ENCODE measurements at regions not wholly inside any gene's neighbourhood (a gene's known extent, or its start where the extent isn't known, plus 50 kb on each side); places are given as distances from the start of the nearest gene placed in this dataset.

- DNase-seq: no peak
Measured at GRCh38 chr1:188237573-188238348, 1409.0 kb downstream of the PLA2G4A start.

GRCh38 chr1:188240772-188241406, 1412.1 kb downstream of the PLA2G4A start:
- peak; percentile 77 to 87 for DNase-seq

DNA sequence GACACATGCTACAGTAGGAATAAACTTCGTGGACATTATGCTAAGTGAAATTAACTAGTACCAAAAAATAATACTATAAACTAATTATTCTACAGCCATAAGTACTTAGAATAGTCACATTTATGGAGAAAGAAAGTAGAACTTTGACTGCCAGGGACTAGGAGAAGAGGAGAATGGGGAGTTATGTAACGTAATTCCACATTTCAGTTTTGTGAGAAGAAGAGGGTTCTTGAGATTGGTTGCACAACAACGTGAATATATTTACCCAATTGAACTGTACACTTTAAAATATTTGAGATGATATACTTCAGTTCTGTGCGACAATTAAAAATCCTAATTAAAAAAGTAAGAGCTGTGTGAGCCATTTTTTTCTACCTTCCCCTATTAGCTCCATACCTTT, 1412.9 kb downstream of the PLA2G4A start:
- no peak for DNase-seq

- DNase-seq: no peak
Measured at GRCh38 chr1:188243456-188243855, 1414.7 kb downstream of the PLA2G4A start.

DNA sequence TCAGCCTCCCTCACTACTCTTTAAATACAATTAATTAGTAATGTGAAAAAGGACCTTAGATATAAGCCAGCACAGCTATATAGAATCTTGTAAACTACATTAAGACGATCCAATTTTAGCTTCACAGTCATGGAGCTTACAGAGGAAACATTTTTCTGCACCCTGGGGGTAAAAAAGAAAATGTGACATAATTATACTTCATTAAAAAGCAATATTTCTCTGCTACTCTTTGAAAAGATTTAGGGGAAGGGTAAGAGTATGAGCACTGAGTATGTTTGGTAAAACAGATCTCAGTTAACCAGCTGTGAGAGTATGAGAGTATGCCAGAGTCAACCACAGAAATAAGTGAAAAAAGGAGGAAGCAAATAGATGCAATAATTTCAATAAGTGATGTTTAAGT, 1415.9 kb downstream of the PLA2G4A start:
- peak in 1 of 2 experiments; percentile 12 for DNase-seq

- DNase-seq: peak in 1 of 2 experiments; percentile 3
Measured at GRCh38 chr1:188247255-188247654, 1418.5 kb downstream of the PLA2G4A start.

DNA sequence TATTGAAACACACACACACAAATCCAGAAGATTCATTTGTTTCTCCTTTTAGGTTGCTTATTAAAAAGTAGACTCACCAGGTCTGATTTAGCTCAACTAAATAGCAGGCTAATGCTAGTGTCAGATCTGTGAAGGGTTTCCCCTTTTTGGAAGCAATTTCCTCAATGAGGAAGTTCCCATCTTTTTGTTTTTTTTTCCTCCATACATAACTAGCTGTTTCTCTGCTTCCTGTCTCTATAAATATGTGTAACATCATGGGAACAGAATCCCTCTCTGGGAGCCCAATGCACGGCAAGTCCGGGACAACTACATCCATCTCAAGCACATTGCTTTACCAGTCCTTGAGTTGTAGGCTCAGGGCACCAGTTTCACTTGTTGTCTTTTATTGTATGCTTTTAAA, 1421.1 kb downstream of the PLA2G4A start:
- peak; percentile 65 to 67 for DNase-seq

DNA sequence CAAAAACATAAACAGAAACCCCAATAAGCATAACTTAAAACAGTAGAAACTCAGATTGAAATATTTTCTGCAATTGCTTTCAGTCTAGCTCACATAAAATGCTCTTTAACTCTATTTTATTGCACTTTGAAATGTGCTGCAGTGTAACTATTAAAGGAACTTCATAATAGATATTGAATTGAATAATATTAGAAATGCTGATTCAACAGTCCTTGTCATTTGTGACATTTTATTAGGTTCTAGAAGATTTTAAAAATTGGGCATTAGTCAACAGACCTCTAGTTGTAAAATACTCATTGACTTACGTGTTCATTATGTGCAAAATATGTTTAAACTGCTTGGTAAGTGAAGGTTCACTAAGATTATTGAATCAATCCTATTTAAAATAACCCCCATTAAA, 1422.3 kb downstream of the PLA2G4A start:
- DNase-seq: no peak

GRCh38 chr1:188261849-188262248, 1433.1 kb downstream of the PLA2G4A start:
- no peak for DNase-seq

DNA sequence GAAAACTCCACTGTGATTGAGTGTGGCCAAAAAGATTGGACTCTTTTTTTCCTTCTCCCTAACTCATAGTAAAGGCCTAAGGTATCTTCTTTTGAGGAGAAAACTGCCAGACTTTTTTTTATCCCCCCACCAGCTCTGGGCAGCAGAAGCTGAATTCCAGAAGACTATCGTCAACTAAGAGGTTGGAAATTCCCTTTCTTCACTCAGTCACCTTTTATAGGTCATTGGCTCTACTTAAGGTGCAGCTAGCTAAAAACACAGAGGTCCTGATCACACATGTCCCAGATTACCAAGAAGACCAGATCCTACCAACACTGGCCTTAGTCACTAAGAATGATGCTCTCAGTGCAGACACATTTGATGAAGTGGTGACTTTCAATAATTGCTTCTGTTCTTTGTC, 1441.2 kb downstream of the PLA2G4A start:
- no peak for DNase-seq

- no peak for DNase-seq
Measured at GRCh38 chr1:188270497-188270896, 1441.7 kb downstream of the PLA2G4A start.

- no peak for DNase-seq
Measured at GRCh38 chr1:188277771-188278170, 1449.0 kb downstream of the PLA2G4A start.

DNA sequence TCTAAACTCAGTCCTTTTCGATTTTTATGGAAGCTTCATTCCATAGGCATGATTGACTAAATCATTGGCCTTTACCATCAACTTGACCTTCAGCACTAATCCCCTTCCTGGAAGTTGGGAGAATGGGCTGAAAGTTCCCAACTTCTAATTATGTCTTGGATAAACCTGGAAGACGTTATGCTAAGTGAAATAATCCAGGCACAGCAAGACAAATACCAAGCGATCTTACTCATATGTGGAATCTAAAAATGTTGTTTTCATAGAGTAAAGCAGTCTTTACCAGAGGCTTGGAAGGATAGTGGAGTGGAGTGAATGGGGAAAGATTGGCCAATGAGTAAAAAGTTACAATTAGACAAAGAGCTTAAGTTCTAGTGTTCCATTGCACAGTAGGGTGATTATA, 1453.2 kb downstream of the PLA2G4A start:
- no peak for DNase-seq

DNA sequence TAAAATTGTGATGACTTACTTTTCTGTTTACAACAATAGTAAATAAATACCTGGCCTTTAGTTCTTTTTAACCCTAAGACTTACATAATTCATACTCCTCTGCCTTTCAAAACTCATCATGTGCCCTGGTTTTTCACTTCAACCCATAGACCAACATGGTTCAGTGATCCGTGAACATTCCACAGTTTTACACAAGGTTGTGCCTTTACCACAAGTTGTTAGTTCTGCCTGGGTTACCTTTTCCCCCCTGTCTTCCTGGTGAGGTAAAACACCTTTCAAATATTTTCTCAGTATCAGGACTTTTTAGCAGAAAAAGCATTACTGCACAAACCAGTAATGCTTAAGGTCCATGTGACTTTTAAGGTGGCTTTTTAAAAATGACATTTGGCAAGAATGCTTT, 1466.4 kb downstream of the PLA2G4A start:
- DNase-seq: no peak

- no peak for DNase-seq
Measured at GRCh38 chr1:188302746-188303145, 1474.0 kb downstream of the PLA2G4A start.

GRCh38 chr1:188314557-188315137, 1485.9 kb downstream of the PLA2G4A start:
- no peak for DNase-seq

DNA sequence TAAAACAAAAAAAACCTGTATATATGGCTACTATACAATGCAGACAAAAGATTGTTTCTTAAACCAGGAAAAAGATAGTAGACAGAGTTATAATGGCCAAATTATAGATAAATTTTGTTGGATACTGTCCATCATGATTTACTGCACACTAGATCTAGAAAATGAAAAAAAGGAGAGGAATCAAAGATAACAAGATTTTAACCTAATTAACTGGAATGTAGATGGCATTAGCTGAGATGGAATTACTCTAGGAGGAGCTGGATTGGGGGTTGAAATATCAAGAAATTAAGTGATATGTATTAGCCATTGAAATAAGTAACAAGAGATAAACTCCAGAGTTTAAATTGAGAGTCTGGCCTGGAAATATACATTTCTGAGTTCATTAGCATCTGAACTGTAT, 1489.1 kb downstream of the PLA2G4A start:
- DNase-seq: no peak

DNA sequence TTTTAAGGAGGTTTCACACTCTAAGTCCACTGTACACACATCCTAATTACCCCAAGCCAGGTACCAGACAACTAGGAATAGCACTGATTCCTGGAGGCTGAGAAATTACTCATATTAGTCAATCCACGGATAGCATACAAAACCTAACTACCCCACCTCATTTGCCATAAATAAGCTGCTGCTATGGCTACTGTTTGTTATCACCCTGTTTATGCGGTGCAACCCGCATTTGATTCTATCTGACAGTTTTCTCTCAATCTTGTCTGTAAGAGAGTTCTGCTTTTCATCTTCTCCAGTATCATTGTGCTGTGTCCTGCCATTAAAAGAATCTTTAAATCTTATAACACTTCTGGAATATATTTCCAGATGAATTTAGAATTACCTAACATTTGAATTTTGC, 1496.5 kb downstream of the PLA2G4A start:
- DNase-seq: no peak

DNA sequence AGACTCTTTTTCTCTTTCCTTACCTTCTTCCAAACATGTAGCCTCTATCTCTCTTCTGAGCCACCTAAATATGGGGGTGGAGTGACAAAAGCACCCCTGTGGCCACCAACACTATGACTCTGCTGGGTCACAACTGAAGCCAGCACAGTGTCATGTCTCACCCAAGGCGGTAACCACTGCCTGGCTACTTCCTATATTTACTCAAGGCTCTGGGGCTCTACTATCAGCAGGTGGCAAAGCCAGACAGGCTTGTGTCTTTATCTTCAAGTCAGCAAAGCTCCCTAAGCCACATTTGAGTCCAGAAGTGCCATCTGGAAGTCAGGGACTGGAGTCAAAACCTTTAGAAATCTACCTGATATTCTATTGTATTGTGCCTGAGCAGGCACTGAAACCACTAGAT, 1515.2 kb downstream of the PLA2G4A start:
- no peak for DNase-seq

DNA sequence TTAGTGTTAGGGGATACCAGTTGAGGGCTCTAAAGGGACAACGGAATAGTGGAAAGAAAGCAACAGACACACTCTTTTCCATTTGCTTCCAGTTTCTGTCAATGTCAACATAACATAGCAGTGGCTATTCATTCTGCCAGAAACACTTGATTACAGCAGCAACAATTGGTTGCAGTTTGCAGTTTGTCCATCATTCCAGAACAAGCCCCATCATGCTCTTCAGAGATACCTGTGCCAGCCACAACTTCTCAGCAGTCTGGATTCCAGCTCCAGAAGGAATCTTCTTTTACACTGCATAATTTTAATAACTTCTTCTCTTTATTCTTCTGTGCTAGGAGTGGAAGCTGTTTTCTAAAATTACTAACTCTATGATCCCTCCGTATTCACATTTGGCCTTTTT, 1521.4 kb downstream of the PLA2G4A start:
- no peak for DNase-seq

DNA sequence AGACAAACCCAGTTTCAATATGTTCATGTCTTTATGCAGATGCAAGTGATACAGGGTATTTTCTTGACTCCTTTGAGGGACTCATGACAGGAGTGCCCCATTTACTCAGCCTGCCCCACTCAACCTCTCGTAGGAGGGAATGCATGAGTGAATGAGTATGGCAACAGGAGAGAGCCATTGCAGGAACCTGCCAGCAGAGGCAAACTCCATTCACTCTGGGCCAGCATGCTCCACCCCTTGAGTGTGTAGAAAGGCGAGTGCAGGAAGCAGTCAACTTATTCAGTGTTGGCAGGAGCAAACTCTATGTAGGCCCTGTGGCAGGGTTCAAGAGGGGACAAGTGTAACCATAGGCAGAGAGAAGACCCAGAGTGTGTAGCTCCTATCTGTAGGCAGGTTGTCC, 1526.3 kb downstream of the PLA2G4A start:
- no peak for DNase-seq

DNA sequence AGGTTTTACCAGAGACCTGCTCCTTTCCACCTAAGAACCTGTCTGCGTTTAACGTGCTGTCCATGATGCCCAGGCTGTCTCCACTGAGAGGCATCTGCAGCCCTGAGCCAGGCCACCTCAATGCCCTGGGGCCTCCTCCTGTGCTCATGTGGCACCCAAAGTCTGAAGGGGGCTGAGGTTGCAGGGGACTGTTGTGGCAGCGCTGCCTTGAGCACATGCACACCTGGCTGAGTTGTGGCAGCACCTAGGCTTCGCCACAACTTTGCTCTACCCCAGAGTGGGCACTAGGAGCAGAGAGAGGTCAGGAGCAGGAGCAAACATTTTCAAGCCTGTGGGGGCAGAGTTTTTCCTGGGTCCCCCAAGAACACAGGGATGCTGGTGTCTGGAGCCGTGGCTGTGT, 1527.1 kb downstream of the PLA2G4A start:
- no peak for DNase-seq

DNA sequence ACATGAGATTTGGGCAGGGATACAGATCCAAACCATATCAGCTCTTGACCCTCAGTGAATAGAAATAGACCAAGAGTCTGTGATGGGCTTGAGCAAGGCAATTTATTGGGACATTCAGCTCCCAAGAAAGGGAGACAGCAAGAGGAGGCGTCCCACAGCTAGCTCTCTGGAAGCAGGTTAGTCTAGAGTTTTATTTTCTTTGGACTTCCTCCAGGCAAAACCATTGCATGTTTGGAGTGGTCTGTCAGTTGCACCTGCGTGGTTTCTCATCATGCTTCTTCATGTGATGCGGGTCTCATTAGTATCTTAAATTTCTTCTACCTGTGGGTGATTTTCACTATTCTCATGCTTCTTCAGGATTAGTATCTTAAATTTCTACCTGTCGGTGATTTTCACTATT, 1530.6 kb downstream of the PLA2G4A start:
- DNase-seq: no peak

- no peak for DNase-seq
Measured at GRCh38 chr1:188363943-188364342, 1535.2 kb downstream of the PLA2G4A start.
